Lower leg skin (tissue), 3 donors: ENCODE measurements at regions not wholly inside any gene's neighbourhood (a gene's known extent, or its start where the extent isn't known, plus 50 kb on each side); places are given as distances from the start of the nearest gene placed in this dataset.

Experiments used
- CTCF ChIP-seq, 3 donors: fragments of 450-650 bp; IDR thresholded peaks; one replicate each; pipeline ENCODE4 v1.5.1; 2016; ENCODE audit warnings: antibody characterized with exemption in 3 of 3, mild to moderate bottlenecking in 3 of 3, moderate library complexity in 2 of 3
- POLR2A ChIP-seq, 2 donors: fragments of 450-650 bp; IDR thresholded peaks; one replicate each; pipeline ENCODE4 v1.6.1; 2016 to 2017; ENCODE audit warnings: antibody characterized with exemption in 2 of 2, mild to moderate bottlenecking in 1 of 2, moderate library complexity in 1 of 2

- TF ChIP-seq CTCF (IDR thresholded peaks at IDR 0.05) (no peak), POLR2A (IDR thresholded peaks at IDR 0.05) (no peak)
Observed at GRCh38 chr2:22175003-22175402, 1051.2 kb downstream of the TDRD15 start.
